Endothelial cell of umbilical vein (primary cell): ENCODE measurements at regions not wholly inside any gene's neighbourhood (a gene's known extent, or its start where the extent isn't known, plus 50 kb on each side); places are given as distances from the start of the nearest gene placed in this dataset.

ENCODE experiments used
- BruUV-seq: library from RNA; stranded (reverse); fragments of 400-500 nt; replicated peaks from 2 replicates; lab custom pipeline; 2021; lab: Mats Ljungman, UMichigan
- CTCF ChIA-PET: fragments of 300-600, 350-600 bp; sonication (Branson Sonifier 250); formaldehyde crosslinking; loops from one replicate; lab custom pipeline; 2021; ENCODE audit warnings: antibody characterized with exemption, inconsistent platforms; lab: Charles Lee
- POLR2A ChIA-PET: fragments of 300-600, 350-600 bp; sonication (Branson Sonifier 250); formaldehyde crosslinking; loops from one replicate; lab custom pipeline; 2021; ENCODE audit warnings: antibody characterized with exemption, inconsistent platforms; lab: Charles Lee
- DNase-seq: peaks from one replicate; pipeline ENCODE4 v3.0.0-alpha.2; 2011; ENCODE audit warnings: low read depth, low spot score
- FAIRE-seq: peaks from 2 replicates; lab custom pipeline; 2011; peaks lifted over from hg19 to GRCh38; lab: Jason Lieb, UNC
- H2AFZ ChIP-seq: 2 replicates; pipeline ENCODE4 v1.6.0; 2012; ENCODE audit warnings: low read depth, low read length, control low read depth, inconsistent platforms
- H3K27ac ChIP-seq: 2 replicates; pipeline ENCODE4 v1.5.1; 2011; ENCODE audit warnings: low read depth, mild to moderate bottlenecking, control low read depth, low read length, moderate library complexity; ENCODE audit not compliant: insufficient read depth
- H3K27me3 ChIP-seq, 2 experiments: 2 replicates each; pipeline versions ENCODE4 v1.6.0 to v1.6.1; 2011; ENCODE audit warnings: low read length in 2 of 2, mixed read lengths in 1 of 2; ENCODE audit not compliant: control insufficient read depth in 2 of 2, insufficient read depth in 2 of 2
- H3K36me3 ChIP-seq, 2 experiments: 2 replicates in 1 of 2; 3 replicates in 1 of 2; pipeline ENCODE4 v1.5.1; 2011; ENCODE audit warnings: low read length in 2 of 2, mild to moderate bottlenecking in 1 of 2, moderate library complexity in 1 of 2; ENCODE audit not compliant: control insufficient read depth in 2 of 2, insufficient read depth in 2 of 2; ENCODE audit errors: extremely low read depth in 1 of 2
- H3K4me1 ChIP-seq: 3 replicates; pipeline ENCODE4 v1.5.1; 2011; ENCODE audit warnings: mild to moderate bottlenecking, low read length; ENCODE audit not compliant: control insufficient read depth, insufficient read depth; ENCODE audit errors: extremely low read depth
- H3K4me2 ChIP-seq: 2 replicates; pipeline ENCODE4 v1.6.1; 2011; ENCODE audit warnings: low read length, control low read depth, mixed read lengths; ENCODE audit not compliant: insufficient read depth
- H3K4me3 ChIP-seq, 3 experiments: fragments of 200-600 bp in 1 of 3; sonication (generic), shearing (Covaris generic) in 1 of 3; replicated peaks in 1 of 3; 2 replicates each; pipeline ENCODE4 v1.5.1; 2011 to 2016; ENCODE audit warnings: control low read depth in 3 of 3, low read length in 3 of 3, mild to moderate bottlenecking in 2 of 3, inconsistent platforms in 1 of 3, low read depth in 1 of 3, moderate library complexity in 1 of 3; ENCODE audit not compliant: insufficient read depth in 1 of 3
- H3K79me2 ChIP-seq: 2 replicates; pipeline ENCODE4 v1.6.0; 2012; ENCODE audit warnings: low read length, inconsistent platforms; ENCODE audit not compliant: control insufficient read depth, insufficient read depth
- H3K9ac ChIP-seq: replicated peaks from 2 replicates; pipeline ENCODE3; 2011; ENCODE audit warnings: low read length, control low read depth; ENCODE audit not compliant: insufficient read depth; ENCODE audit errors: extremely low read depth
- H3K9me1 ChIP-seq: replicated peaks from 3 replicates; pipeline ENCODE4 v1.6.0; 2011; ENCODE audit warnings: mild to moderate bottlenecking, low read length; ENCODE audit not compliant: control insufficient read depth, insufficient read depth; ENCODE audit errors: extremely low read depth
- H3K9me3 ChIP-seq: replicated peaks from 2 replicates; pipeline ENCODE4 v1.5.1; 2012; ENCODE audit warnings: low read length, inconsistent platforms; ENCODE audit not compliant: control insufficient read depth, insufficient read depth
- H4K20me1 ChIP-seq: replicated peaks from 2 replicates; pipeline ENCODE3; 2011; ENCODE audit warnings: mild to moderate bottlenecking, low read length; ENCODE audit not compliant: control insufficient read depth, insufficient read depth; ENCODE audit errors: extremely low read depth
- EZH2 ChIP-seq: IDR thresholded peaks from 2 replicates; pipeline ENCODE4 v1.6.1; 2012; ENCODE audit warnings: borderline replicate concordance, low read depth, mild to moderate bottlenecking, moderate library complexity, low read length, inconsistent platforms; ENCODE audit not compliant: severe bottlenecking
- FOS ChIP-seq: IDR thresholded peaks from 2 replicates; pipeline ENCODE4 v1.6.1; 2011; ENCODE audit warnings: mild to moderate bottlenecking, low read length, moderate library complexity, borderline replicate concordance; ENCODE audit not compliant: insufficient read depth
- GATA2 ChIP-seq: IDR thresholded peaks from 2 replicates; pipeline ENCODE4 v1.7.0; 2011; ENCODE audit warnings: low read depth, mild to moderate bottlenecking, moderate library complexity, mixed read lengths, low read length; ENCODE audit not compliant: insufficient read length, insufficient read depth
- JUN ChIP-seq: IDR thresholded peaks from 2 replicates; pipeline ENCODE4 v1.6.1; 2011; ENCODE audit warnings: borderline replicate concordance, low read depth; ENCODE audit not compliant: insufficient read length, insufficient read depth
- MYC ChIP-seq: IDR thresholded peaks from one replicate; pipeline ENCODE4 v1.6.1; 2011; ENCODE audit warnings: mild to moderate bottlenecking, low read depth, low read length
- POLR2A ChIP-seq: IDR thresholded peaks from 2 replicates; pipeline ENCODE4 v1.6.1; 2012; ENCODE audit warnings: low read depth, mild to moderate bottlenecking, control low read depth, low read length
- POLR2AphosphoS5 ChIP-seq: IDR thresholded peaks from 2 replicates; pipeline ENCODE4 v1.6.1; 2012; ENCODE audit warnings: low read depth, mild to moderate bottlenecking, control low read depth, low read length, moderate library complexity; ENCODE audit not compliant: insufficient read depth
- dilution Hi-C: fragments of 300-500 bp; cut with MboI; formaldehyde crosslinking; loops from one replicate; pipeline ENCODE4 v1.15.0; 2019; ENCODE audit warnings: low sequenced_read_pairs; ENCODE audit not compliant: extremely low pct_ligation_motif_present
- intact Hi-C: fragments of 100-400 bp; cut with micrococcal nuclease; formaldehyde crosslinking; loops from one replicate; pipeline ENCODE4 v1.10.0; 2022
- TF ChIP-seq, protein P1 (sequence below), 2 donors: IDR thresholded peaks; 1 replicate in 1 of 2; 2 replicates in 1 of 2; pipeline ENCODE4 v1.5.1; 2011; ENCODE audit warnings: low read length in 2 of 2, mild to moderate bottlenecking in 2 of 2, moderate library complexity in 2 of 2, control low read depth in 1 of 2, inconsistent platforms in 1 of 2, low read depth in 1 of 2; ENCODE audit not compliant: insufficient read depth in 1 of 2; ENCODE audit errors: extremely low read depth in 1 of 2
- TF ChIP-seq, protein P2 (sequence below): IDR thresholded peaks from 2 replicates; pipeline ENCODE4 v1.6.1; 2011; ENCODE audit not compliant: insufficient read depth, insufficient read length

DNA sequence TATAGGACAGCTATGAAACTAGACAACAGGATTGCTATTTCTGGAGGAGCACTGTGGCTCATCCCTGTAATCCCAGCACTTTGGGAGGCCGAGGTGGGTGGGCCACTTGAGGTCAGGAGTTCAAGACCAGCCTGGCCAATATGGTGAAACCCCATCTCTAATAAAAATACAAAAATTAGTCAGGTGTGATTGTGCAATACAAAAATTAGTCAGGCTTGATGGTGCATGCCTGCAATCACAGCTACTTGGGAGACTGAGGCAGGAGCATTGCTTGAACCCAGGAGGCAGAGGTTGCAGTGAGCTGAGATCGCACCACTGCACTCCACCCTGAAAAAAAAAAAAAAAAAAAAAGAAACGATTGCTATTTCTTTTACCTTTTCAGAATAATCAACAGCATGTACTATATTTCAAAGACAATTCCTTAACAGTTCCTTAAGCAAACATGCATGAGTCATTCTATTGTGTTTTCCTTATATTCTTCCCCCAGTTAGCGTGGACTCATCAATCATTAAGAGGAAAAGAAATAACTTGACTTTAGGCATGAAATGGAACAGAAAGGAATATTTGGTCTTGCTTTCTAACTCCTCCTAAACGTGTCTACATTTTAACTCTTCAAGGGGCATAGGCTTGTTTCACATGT, 162.6 kb downstream of the TAF11L14 start:
- Histone ChIP-seq H3K4me2 (no peak overlapping the region), H3K27me3 (no peaks in the 10 kb centered on the region), H3K4me3 (no peak overlapping the region), H3K27ac (no peak overlapping the region), H3K36me3 (no peaks in the 10 kb centered on the region), H3K79me2 (no peaks in the 10 kb centered on the region), H4K20me1 (no peaks in the 10 kb centered on the region), H3K9ac (no peak overlapping the region), H3K4me1 (peaks cover 3% of the 10 kb centered on the region), H2AFZ (no peak overlapping the region), H3K9me3 (no peaks in the 10 kb centered on the region), H3K9me1 (no peaks in the 10 kb centered on the region)
- POLR2A ChIA-PET = no interaction called here
- DNase-seq = peak; percentile 77
- no peak for TF ChIP-seq EZH2
- peak; percentile 90 for TF ChIP-seq JUN
- dilution Hi-C loops (no loop called here), intact Hi-C loops (no loop called here)
- no TSS peak for BruUV-seq
- FAIRE-seq = peak; percentile 82
- CTCF ChIA-PET = interaction anchor here (0.7 kb wide), 1 partner anchor 581 kb away, joined by 3 read pairs; no protein-coding TSS in a partner anchor

- intact Hi-C loops (no loop called here), dilution Hi-C loops (no loop called here)
- TF ChIP-seq POLR2AphosphoS5 = no peak
- TF ChIP-seq GATA2 = no peak
- no peak for TF ChIP-seq FOS
- TF ChIP-seq, protein P1, sequence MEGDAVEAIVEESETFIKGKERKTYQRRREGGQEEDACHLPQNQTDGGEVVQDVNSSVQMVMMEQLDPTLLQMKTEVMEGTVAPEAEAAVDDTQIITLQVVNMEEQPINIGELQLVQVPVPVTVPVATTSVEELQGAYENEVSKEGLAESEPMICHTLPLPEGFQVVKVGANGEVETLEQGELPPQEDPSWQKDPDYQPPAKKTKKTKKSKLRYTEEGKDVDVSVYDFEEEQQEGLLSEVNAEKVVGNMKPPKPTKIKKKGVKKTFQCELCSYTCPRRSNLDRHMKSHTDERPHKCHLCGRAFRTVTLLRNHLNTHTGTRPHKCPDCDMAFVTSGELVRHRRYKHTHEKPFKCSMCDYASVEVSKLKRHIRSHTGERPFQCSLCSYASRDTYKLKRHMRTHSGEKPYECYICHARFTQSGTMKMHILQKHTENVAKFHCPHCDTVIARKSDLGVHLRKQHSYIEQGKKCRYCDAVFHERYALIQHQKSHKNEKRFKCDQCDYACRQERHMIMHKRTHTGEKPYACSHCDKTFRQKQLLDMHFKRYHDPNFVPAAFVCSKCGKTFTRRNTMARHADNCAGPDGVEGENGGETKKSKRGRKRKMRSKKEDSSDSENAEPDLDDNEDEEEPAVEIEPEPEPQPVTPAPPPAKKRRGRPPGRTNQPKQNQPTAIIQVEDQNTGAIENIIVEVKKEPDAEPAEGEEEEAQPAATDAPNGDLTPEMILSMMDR (IDR thresholded peaks at IDR 0.05; ENCODE audit: extremely low read depth in 1 of 2, insufficient read depth in 1 of 2, low read depth in 1 of 2, low read length in 2 of 2) = no peak
- TF ChIP-seq EZH2 = no peak
- TF ChIP-seq, protein P2, sequence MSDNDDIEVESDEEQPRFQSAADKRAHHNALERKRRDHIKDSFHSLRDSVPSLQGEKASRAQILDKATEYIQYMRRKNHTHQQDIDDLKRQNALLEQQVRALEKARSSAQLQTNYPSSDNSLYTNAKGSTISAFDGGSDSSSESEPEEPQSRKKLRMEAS = no peak
- no peak for TF ChIP-seq POLR2A
- TF ChIP-seq JUN = no peak
- no peak for TF ChIP-seq MYC
- H2AFZ ChIP-seq = no peak overlapping the region
- H3K9ac ChIP-seq = no peak overlapping the region
- ChIA-PET CTCF (no interaction called here), POLR2A (no interaction called here)
- DNase-seq (no peak), FAIRE-seq (no peak)
- peaks cover 3% of the 10 kb centered on the region for H3K4me1 ChIP-seq
- H3K4me2 ChIP-seq = no peak overlapping the region
- H3K27me3 ChIP-seq = no peaks in the 10 kb centered on the region
- no peaks in the 10 kb centered on the region for H3K9me1 ChIP-seq
- H3K36me3 ChIP-seq = no peaks in the 10 kb centered on the region
- no peak overlapping the region for H3K4me3 ChIP-seq
- H4K20me1 ChIP-seq = no peaks in the 10 kb centered on the region
- BruUV-seq = no TSS peak
- H3K9me3 ChIP-seq = no peaks in the 10 kb centered on the region
- H3K79me2 ChIP-seq = no peaks in the 10 kb centered on the region
- H3K27ac ChIP-seq = no peak overlapping the region
These were observed 165.3 kb downstream of the TAF11L14 start for GRCh38 chr5:17799521-17799920.
